ENCODE measurements at regions not wholly inside any gene's neighbourhood (a gene's known extent, or its start where the extent isn't known, plus 50 kb on each side); places are given as distances from the start of the nearest gene placed in this dataset.

GRCh38 chr18:40075616-40076015 is 1879.4 kb upstream of the PIK3C3 start:
- peaks cover 12 to 18% of the 10 kb centered on the region in 2 donors for H3K9me3 Mint-ChIP-seq
- no peak overlapping the region for H3K27ac Mint-ChIP-seq
- H3K36me3 Mint-ChIP-seq = no peaks in the 10 kb centered on the region
- no peak for DNase-seq (ENCODE audit: low spot score in 2 of 2)
- ATAC-seq = no peak

- ATAC-seq (no peak), DNase-seq (ENCODE audit: low spot score in 2 of 2) (no peak)
- H3K27ac Mint-ChIP-seq = no peak overlapping the region
- H3K9me3 Mint-ChIP-seq = peaks cover 19 to 23% of the 10 kb centered on the region in 2 donors
- peaks cover 0 to 4% of the 10 kb centered on the region in 2 donors for H3K36me3 Mint-ChIP-seq
These were observed 1882.3 kb upstream of the PIK3C3 start for GRCh38 chr18:40072761-40073160.

- no peak for DNase-seq (ENCODE audit: low spot score in 2 of 2)
- H3K27ac Mint-ChIP-seq = no peak overlapping the region
- peaks cover 18 to 25% of the 10 kb centered on the region in 2 donors for H3K9me3 Mint-ChIP-seq
- H3K36me3 Mint-ChIP-seq = peaks cover 0 to 8% of the 10 kb centered on the region in 2 donors
- no peak for ATAC-seq
These were observed 1888.7 kb upstream of the PIK3C3 start for GRCh38 chr18:40066368-40066767.

DNA sequence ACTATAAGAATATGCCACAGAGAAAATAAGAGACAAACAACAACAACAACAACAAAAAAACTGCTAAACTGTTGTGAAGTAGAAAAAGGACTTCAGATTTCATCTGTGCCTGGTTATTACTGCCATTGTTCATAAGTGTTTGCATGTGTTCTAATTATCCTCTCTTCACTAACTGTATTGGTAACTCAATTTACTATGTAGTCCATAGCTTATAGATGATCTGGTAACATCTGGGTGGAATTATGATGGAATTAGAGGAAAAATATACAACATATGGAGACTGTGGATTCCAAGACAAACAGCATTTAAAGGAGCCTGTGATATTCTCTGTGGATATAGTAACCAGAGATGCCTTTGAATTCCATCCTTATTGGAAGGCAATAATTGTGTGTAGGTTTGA is 1891.5 kb upstream of the PIK3C3 start:
- H3K27ac Mint-ChIP-seq = no peak overlapping the region
- DNase-seq (ENCODE audit: low spot score in 2 of 2) (no peak), ATAC-seq (no peak)
- H3K9me3 Mint-ChIP-seq = peaks cover 12 to 15% of the 10 kb centered on the region in 2 donors
- H3K36me3 Mint-ChIP-seq = peaks cover 0 to 4% of the 10 kb centered on the region in 2 donors

GRCh38 chr18:40061086-40061485 is 1893.9 kb upstream of the PIK3C3 start:
- ATAC-seq = no peak
- peaks cover 5 to 21% of the 10 kb centered on the region in 2 donors for H3K9me3 Mint-ChIP-seq

DNA sequence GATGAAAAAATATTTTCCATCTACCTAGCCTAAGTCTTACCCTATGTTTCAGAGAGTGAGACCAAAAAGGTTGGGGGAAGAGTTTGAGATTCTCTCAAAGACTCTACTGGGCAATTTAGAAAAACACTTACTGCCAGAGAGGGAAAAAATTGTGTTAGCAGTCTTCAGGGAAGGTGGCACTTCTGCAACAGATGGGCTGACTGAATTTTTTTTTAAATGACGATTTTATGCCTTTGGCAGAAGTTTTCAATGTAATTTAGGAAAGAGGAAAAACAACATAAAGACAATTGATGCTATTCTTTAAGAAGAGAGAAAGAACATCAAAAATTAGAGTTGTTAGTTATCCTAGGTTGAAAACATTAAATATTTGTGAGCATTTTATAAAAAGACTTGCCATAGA is 1894.5 kb upstream of the PIK3C3 start:
- no peak for ATAC-seq
- H3K9me3 Mint-ChIP-seq = peaks cover 5 to 19% of the 10 kb centered on the region in 2 donors
- no peaks in the 10 kb centered on the region for H3K36me3 Mint-ChIP-seq

More at GRCh38 chr18:40061086-40061485, 1893.9 kb upstream of the PIK3C3 start:
- no peak overlapping the region for H3K27ac Mint-ChIP-seq
- no peaks in the 10 kb centered on the region for H3K36me3 Mint-ChIP-seq
- DNase-seq (ENCODE audit: low spot score in 2 of 2) = no peak

DNA sequence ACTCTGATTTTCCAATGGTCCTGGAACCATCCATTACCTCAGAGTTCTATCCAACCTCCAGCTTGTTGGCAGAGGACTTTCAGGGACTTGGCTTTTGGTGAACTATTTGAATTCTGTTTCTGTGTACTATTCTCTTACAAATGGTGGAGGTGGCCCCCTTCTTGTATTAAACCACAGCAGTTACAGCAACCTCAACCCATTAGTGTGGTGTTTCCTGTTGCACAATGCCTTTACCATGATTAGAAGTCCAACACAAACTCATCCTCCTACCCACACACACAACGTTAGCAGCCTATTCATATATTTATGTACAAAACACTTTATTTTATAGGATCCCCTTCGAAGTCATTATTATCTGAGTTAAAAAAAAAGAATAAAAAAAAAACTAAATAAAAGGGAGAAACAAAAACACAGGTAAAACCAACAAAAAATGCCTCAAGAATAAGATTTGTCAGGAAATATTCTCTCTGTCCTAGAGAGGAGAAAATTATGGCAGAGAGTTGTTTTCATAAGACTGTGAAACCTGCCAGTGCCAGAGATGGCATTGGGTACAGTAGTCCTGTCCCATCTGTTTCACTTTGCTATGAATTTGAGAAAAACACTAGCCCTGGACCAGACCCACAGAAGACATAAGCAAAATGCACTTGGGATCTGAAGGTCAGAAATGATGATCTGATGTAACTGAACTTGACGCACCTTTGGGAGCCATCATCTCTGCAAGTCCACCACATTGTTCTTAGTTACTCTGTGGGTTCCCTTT is 1896.0 kb upstream of the PIK3C3 start:
- no peak overlapping the region for H3K27ac Mint-ChIP-seq
- DNase-seq (ENCODE audit: low spot score in 2 of 2) = no peak
- no peak for ATAC-seq
- H3K9me3 Mint-ChIP-seq = peaks cover 10 to 16% of the 10 kb centered on the region in 2 donors
- H3K36me3 Mint-ChIP-seq = peaks cover 0 to 4% of the 10 kb centered on the region in 2 donors

More for the DNA sequence above, 1894.5 kb upstream of the PIK3C3 start:
- H3K27ac Mint-ChIP-seq = no peak overlapping the region
- DNase-seq (ENCODE audit: low spot score in 2 of 2) = no peak

GRCh38 chr18:40056079-40056692 is 1898.8 kb upstream of the PIK3C3 start:
- ATAC-seq (no peak), DNase-seq (ENCODE audit: low spot score in 2 of 2) (no peak)
- H3K27ac Mint-ChIP-seq = no peak overlapping the region
- peaks cover 0 to 4% of the 10 kb centered on the region in 2 donors for H3K36me3 Mint-ChIP-seq
- peaks cover 12% of the 10 kb centered on the region in 2 donors for H3K9me3 Mint-ChIP-seq

DNA sequence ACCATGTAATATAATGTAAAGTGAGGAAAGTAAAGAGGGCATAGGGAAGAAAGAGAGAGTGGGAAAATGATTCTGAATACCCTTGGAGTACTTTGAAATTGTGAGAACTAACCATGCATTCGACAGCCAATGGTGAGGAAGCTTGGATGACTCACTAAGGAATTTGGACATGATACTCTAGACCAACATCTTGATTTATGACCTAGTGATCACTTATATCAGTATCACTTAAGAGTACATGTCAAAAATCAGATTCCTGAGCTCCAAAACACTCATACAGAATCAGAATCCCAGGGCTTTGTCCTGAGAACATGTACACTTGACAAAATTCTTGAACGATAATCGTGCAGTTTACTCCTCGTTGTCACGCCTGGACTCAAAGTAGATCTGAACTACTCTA is 1899.8 kb upstream of the PIK3C3 start:
- Mint-ChIP-seq H3K9me3 (peaks cover 12 to 14% of the 10 kb centered on the region in 2 donors), H3K27ac (no peak overlapping the region), H3K36me3 (peaks cover 0 to 4% of the 10 kb centered on the region in 2 donors)
- ATAC-seq = no peak
- no peak for DNase-seq (ENCODE audit: low spot score in 2 of 2)

DNA sequence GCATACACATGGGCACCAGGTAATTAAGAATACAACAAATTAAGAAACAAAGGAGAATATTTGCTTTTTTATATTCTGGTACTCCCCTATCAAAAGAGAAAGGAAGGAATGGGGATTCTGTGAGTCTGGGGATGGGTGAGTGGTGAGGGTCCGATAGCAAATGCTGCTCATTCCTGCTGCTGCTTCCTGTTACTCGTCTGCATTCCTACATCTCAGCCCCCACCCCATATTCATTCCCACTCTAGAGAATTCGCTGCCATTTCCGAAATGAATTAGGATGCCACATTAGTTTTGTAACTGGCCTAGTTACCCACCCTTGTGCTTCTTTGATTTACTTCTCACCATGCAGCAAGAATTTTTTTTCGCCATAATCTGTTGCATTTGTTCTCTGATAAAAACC is 1905.3 kb upstream of the PIK3C3 start:
- Mint-ChIP-seq H3K27ac (no peak overlapping the region), H3K36me3 (no peaks in the 10 kb centered on the region), H3K9me3 (peaks cover 13 to 24% of the 10 kb centered on the region in 2 donors)
- DNase-seq (ENCODE audit: low spot score in 2 of 2) (no peak), ATAC-seq (no peak)

DNA sequence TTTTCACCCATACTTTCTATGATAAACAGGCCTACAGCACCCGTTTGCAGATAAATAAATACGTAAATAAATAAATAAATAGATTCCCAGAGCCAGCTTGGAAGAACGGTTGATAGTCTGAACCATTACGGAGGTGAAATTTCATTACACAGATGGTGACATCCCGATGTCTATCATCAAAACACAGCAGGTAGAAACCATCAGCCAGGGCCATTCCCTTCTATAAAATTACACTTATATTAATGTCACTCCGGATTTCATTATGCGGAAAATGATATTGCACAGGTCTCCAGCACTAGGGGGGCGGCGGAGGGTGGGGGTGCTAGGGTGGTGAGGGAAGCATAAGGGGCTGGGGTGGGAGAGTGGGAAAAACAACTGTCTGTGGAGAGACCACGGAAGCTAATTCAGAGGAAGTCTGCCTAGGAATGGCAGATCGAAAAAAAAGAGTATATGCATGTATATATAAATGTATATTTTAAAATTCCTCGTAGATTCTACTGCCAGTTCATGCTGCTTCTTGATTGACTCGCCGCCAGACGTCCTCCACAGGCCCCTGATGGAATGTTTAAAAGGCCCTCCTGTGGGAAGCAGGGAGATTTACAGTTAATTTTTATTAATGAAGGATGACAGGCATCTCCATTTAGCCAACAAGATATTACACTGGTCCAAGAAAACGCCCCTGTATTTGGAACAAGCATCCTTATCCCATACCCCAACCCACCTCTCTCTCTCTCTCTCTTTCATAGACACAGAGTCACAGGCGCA is 1906.0 kb upstream of the PIK3C3 start:
- Mint-ChIP-seq H3K9me3 (peaks cover 13 to 25% of the 10 kb centered on the region in 2 donors), H3K36me3 (no peaks in the 10 kb centered on the region), H3K27ac (no peak overlapping the region)
- no peak for DNase-seq (ENCODE audit: low spot score in 2 of 2)
- ATAC-seq = no peak

DNA sequence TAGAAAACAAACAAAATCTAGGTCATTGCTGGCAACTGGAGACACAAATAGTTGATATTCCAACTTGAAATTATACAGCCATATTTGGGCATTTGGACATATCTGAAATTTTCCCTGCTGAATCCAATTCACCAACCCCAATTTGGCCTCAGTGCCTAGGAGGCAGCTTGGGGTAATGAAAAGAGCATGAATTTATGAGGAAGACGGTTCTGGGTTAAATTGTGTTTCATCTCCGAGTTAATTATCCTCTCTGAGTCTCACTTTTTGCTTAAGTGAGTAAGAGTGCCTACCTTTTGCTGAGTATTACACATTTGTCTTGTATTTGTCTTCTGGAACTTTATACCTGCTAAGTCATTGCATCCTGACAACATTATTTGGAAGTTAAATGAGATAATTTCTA is 1906.8 kb upstream of the PIK3C3 start:
- no peaks in the 10 kb centered on the region for H3K36me3 Mint-ChIP-seq
- H3K9me3 Mint-ChIP-seq = peaks cover 17 to 31% of the 10 kb centered on the region in 2 donors
- ATAC-seq (no peak), DNase-seq (ENCODE audit: low spot score in 2 of 2) (no peak)
- no peak overlapping the region for H3K27ac Mint-ChIP-seq

- ATAC-seq (no peak), DNase-seq (ENCODE audit: low spot score in 2 of 2) (no peak)
- H3K27ac Mint-ChIP-seq = no peak overlapping the region
- no peaks in the 10 kb centered on the region for H3K36me3 Mint-ChIP-seq
- H3K9me3 Mint-ChIP-seq = peaks cover 17 to 27% of the 10 kb centered on the region in 2 donors
These were observed 1908.4 kb upstream of the PIK3C3 start for GRCh38 chr18:40046596-40046995.

- Mint-ChIP-seq H3K27ac (no peak overlapping the region), H3K9me3 (peaks cover 15 to 22% of the 10 kb centered on the region in 2 donors), H3K36me3 (no peaks in the 10 kb centered on the region)
- DNase-seq (ENCODE audit: low spot score in 2 of 2) = no peak
- no peak for ATAC-seq
These were observed 1913.1 kb upstream of the PIK3C3 start for GRCh38 chr18:40041951-40042350.

DNA sequence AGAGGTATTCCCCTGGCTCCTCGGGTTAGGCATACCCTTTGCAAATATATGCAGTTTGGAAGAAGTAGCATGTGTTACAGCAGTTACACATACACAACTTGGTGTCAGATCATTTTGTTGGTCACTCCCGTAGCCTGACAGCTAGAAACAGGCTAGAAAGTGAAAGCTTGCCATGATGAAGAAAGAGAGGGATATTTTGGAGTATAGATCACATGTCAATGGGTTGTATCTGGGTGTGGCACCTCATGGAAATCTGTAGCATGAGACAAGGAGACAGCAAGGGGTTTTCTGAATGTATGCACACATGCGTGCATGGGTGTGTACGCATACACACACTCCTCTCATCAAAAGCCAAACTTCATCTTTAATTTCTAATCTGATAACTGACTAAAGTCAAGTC is 1914.5 kb upstream of the PIK3C3 start:
- Mint-ChIP-seq H3K36me3 (no peaks in the 10 kb centered on the region), H3K27ac (no peak overlapping the region), H3K9me3 (peaks cover 12 to 18% of the 10 kb centered on the region in 2 donors)
- ATAC-seq (no peak), DNase-seq (ENCODE audit: low spot score in 2 of 2) (no peak)

GRCh38 chr18:40037356-40037755 is 1917.7 kb upstream of the PIK3C3 start:
- Mint-ChIP-seq H3K9me3 (peaks cover 10 to 12% of the 10 kb centered on the region in 2 donors), H3K27ac (no peak overlapping the region), H3K36me3 (no peaks in the 10 kb centered on the region)
- DNase-seq (ENCODE audit: low spot score in 2 of 2) (no peak), ATAC-seq (no peak)

- Mint-ChIP-seq H3K9me3 (peaks cover 10 to 15% of the 10 kb centered on the region in 2 donors), H3K36me3 (no peaks in the 10 kb centered on the region), H3K27ac (no peak overlapping the region)
- DNase-seq (ENCODE audit: low spot score in 2 of 2) (no peak), ATAC-seq (no peak)
These were observed 1918.2 kb upstream of the PIK3C3 start for GRCh38 chr18:40036861-40037260.

Data from activated naive CD4-positive, alpha-beta T cell treated with anti-CD3 and anti-CD28 coated beads, Interleukin-2, amount 50 U/mL, for 72 hours (primary cell).